ENCODE measurements at regions not wholly inside any gene's neighbourhood (a gene's known extent, or its start where the extent isn't known, plus 50 kb on each side); places are given as distances from the start of the nearest gene placed in this dataset.

DNA sequence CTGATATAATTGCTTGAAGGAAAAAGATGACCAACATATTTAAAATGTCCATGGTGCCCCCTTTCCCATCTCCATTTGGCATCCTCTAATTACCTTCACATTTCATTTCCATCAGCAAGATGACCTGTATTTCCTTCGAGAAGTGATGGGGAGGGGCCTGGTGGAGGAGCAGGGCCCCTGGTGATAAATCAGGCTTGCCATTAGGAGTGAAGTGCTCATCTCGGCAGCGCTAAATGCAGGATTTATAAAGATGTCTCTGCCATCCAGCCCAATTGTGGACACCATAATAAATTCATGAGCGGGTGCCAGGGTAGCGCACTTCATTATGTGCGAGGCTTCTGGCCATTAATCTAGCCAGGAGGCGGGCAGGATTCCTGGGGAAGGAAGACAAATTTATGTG, 101.5 kb upstream of the IRX6 start:
- intact Hi-C loops (cut with DNase I, micrococcal nuclease) = no loop called here
- H3K36me3 ChIP-seq (ENCODE audit: low read depth) = no peaks in the 10 kb centered on the region

DNA sequence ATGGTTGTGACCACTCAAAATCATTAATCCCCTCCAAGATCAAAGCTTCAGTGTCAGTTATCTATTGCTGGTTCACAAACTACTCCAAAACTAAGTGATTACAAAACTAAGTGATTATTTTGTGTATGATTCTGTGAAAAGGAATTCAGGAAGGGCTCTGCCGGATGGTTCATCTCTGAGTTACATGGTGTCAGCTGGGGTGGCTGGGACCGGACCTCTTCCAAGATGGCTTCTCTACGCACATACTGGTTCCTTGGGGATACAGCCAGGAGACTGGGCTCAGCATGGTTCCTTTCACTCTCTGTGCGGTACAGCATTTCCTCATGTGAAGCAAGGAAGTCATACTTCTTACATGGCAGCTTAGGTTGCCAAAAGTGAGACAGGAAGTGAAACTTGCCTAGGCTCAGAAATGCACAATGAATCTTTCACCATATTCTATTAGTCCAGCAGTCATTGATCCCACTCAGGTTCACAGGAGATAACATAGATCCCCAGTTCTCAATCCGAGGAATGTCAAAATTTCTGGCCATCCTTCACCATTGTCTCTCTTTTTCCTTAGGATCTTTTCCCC, 97.9 kb upstream of the IRX6 start:
- ATAC-seq = no peak
- TF ChIP-seq, protein P1, sequence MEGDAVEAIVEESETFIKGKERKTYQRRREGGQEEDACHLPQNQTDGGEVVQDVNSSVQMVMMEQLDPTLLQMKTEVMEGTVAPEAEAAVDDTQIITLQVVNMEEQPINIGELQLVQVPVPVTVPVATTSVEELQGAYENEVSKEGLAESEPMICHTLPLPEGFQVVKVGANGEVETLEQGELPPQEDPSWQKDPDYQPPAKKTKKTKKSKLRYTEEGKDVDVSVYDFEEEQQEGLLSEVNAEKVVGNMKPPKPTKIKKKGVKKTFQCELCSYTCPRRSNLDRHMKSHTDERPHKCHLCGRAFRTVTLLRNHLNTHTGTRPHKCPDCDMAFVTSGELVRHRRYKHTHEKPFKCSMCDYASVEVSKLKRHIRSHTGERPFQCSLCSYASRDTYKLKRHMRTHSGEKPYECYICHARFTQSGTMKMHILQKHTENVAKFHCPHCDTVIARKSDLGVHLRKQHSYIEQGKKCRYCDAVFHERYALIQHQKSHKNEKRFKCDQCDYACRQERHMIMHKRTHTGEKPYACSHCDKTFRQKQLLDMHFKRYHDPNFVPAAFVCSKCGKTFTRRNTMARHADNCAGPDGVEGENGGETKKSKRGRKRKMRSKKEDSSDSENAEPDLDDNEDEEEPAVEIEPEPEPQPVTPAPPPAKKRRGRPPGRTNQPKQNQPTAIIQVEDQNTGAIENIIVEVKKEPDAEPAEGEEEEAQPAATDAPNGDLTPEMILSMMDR (IDR thresholded peaks at IDR 0.05) = no peak
- Histone ChIP-seq H3K9me3 (no peaks in the 10 kb centered on the region), H3K36me3 (ENCODE audit: low read depth) (no peaks in the 10 kb centered on the region), H3K4me3 (no peak overlapping the region), H3K4me1 (ENCODE audit: low read depth) (no peaks in the 10 kb centered on the region)
- DNase-seq = no peak
- intact Hi-C loops (cut with DNase I, micrococcal nuclease) = no loop called here

More for the DNA sequence above, 101.5 kb upstream of the IRX6 start:
- no peaks in the 10 kb centered on the region for H3K4me1 ChIP-seq (ENCODE audit: low read depth)
- TF ChIP-seq, protein P1 (IDR thresholded peaks at IDR 0.05) = no peak
- no peak overlapping the region for H3K4me3 ChIP-seq
- ATAC-seq (no peak), DNase-seq (no peak)
- no peaks in the 10 kb centered on the region for H3K9me3 ChIP-seq

DNA sequence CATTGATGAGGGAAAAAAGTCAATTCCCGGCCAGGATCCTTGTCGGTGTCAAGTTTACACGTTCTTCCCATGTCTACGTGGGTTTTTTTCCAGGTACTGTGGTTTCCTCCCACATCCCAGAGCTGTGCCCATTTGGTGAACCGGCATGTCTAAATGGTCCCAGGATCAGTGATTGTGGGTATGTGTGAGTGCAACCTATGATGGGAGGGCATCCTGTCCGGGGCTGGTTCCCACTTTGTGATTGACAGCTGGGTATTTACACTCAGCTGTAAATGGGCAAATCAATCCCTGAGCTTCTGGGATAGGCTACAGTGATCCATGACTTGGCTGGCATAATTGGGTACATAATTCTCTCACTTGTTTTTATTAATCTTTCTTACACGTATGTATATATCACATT, 91.2 kb upstream of the IRX6 start:
- Histone ChIP-seq H3K9me3 (no peaks in the 10 kb centered on the region), H3K4me3 (no peak overlapping the region), H3K36me3 (ENCODE audit: low read depth) (no peaks in the 10 kb centered on the region), H3K4me1 (ENCODE audit: low read depth) (no peaks in the 10 kb centered on the region)
- DNase-seq = no peak
- ATAC-seq = no peak
- TF ChIP-seq, protein P1 (IDR thresholded peaks at IDR 0.05) = no peak
- intact Hi-C loops (cut with DNase I, micrococcal nuclease) = no loop called here

DNA sequence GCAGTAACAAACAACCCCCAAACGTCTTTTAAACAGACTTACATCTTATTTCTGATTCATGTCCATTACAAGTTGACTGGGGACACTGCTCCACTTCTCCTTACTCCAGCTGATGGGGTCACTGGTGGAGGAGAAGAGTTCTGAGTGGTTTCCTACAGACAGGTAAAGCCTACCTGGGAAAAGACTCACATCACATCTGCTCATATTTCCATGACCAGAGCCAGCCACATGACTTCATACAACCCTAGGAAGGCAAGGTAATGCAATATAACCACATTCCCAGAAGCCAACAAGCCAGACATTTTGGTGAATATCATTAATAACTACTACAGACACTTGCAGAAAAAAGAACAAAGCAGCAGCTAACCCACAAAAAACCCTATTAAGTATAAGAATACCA, 90.5 kb upstream of the IRX6 start:
- ATAC-seq (no peak), DNase-seq (no peak)
- TF ChIP-seq, protein P1 (IDR thresholded peaks at IDR 0.05) = no peak
- intact Hi-C loops (cut with DNase I, micrococcal nuclease) = no loop called here
- H3K36me3 ChIP-seq (ENCODE audit: low read depth) = no peaks in the 10 kb centered on the region
- H3K4me1 ChIP-seq (ENCODE audit: low read depth) = no peaks in the 10 kb centered on the region
- no peaks in the 10 kb centered on the region for H3K9me3 ChIP-seq
- H3K4me3 ChIP-seq = no peak overlapping the region

DNA sequence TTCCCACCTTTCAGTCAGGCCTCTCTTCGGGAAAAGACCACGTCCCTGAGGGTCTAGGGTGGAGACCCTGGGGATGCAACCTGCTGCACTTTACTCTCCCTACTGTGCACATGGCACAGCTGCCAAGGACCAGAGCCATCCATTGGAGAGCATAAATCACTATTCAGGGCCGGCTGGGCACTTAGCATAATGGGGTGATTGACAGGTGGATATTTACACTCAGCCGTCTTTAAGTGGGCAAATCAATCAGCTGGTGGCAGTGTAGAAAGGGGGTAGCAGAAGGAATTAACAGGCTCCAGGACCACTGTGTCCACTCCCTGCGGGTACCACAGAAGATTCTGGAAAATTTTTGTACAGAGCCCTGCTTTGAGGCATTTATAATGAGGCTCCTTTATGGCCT, 87.3 kb upstream of the IRX6 start:
- Histone ChIP-seq H3K4me1 (ENCODE audit: low read depth) (no peaks in the 10 kb centered on the region), H3K4me3 (no peak overlapping the region), H3K9me3 (no peaks in the 10 kb centered on the region), H3K36me3 (ENCODE audit: low read depth) (no peaks in the 10 kb centered on the region)
- intact Hi-C loops (cut with DNase I, micrococcal nuclease) = no loop called here
- ATAC-seq (no peak), DNase-seq (no peak)
- TF ChIP-seq, protein P1 (IDR thresholded peaks at IDR 0.05) = no peak

DNA sequence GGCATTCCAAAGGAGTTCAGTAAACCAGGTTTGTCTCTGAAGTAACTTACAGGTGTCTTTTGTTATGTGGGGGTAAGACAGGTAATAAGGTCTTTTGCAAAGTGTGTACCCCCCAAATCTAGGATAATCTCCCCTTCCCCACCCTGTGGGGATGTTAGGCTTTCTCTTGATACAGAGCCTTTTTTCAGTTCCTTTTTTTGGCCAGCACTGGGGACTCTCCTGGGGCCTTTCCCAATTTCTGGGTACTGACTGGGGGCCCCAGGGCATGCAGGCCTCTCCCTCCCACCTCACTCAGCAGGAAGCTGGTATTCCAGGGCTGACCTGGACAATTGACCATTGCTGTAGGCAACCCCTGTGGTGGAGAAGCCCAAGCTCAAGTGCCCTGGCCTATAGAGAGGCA, 84.3 kb upstream of the IRX6 start:
- Histone ChIP-seq H3K9me3 (no peaks in the 10 kb centered on the region), H3K4me1 (ENCODE audit: low read depth) (no peaks in the 10 kb centered on the region), H3K36me3 (ENCODE audit: low read depth) (no peaks in the 10 kb centered on the region), H3K4me3 (no peak overlapping the region)
- TF ChIP-seq, protein P1 (IDR thresholded peaks at IDR 0.05) = no peak
- DNase-seq (no peak), ATAC-seq (no peak)
- intact Hi-C loops (cut with DNase I, micrococcal nuclease) = no loop called here
